Right lobe of liver (tissue), 6 donors: ENCODE measurements at regions not wholly inside any gene's neighbourhood (a gene's known extent, or its start where the extent isn't known, plus 50 kb on each side); places are given as distances from the start of the nearest gene placed in this dataset.

Experiments
- ATAC-seq, 4 donors: fragments of 200-7000 bp; cut with Tn5 transposase; one replicate each; pipeline ENCODE4 v1.9.1; 2020; ENCODE audit warnings: mild to moderate bottlenecking in 4 of 4, moderate library complexity in 4 of 4
- DNase-seq, 3 donors: peaks; one replicate each; pipeline ENCODE4 v3.0.0-alpha.2; 2020
- H3K27ac ChIP-seq, 3 donors: fragments of 200-600 bp; one replicate each; pipeline ENCODE4 v1.8.0; 2022
- H3K27me3 ChIP-seq, 2 donors: fragments of 200-600 bp; one replicate each; pipeline ENCODE4 v1.8.0; 2022
- H3K36me3 ChIP-seq, 4 donors: fragments of 200-600 bp; sonication (generic) in 1 of 4; one replicate each; pipeline versions ENCODE4 v1.5.1 to v1.8.0; 2017 to 2022; ENCODE audit warnings: control low read depth in 1 of 4
- H3K4me1 ChIP-seq, 4 donors: fragments of 200-600 bp; sonication (generic) in 1 of 4; one replicate each; pipeline versions ENCODE4 v1.5.1 to v1.8.0; 2017 to 2022; ENCODE audit warnings: control low read depth in 1 of 4
- H3K4me3 ChIP-seq, 3 donors: fragments of 200-600 bp; one replicate each; pipeline ENCODE4 v1.8.0; 2022
- H3K9me3 ChIP-seq, 4 donors: fragments of 200-600 bp; sonication (generic) in 1 of 4; one replicate each; pipeline versions ENCODE4 v1.5.1 to v1.8.0; 2017 to 2022; ENCODE audit warnings: control low read depth in 1 of 4
- POLR2A ChIP-seq: fragments of 450-650 bp; IDR thresholded peaks from one replicate; pipeline ENCODE4 v1.6.1; 2017; ENCODE audit warnings: antibody characterized with exemption, mild to moderate bottlenecking
- WGBS: methylation state at CpG from one replicate; pipeline ENCODE4 v1.1.6; 2018; ENCODE audit warnings: low coverage, low lambda C conversion rate; ENCODE audit not compliant: insufficient coverage; ENCODE audit errors: missing lambda C conversion rate; 5-methylcytosine and 5-hydroxymethylcytosine counted together
- intact Hi-C, 2 donors: fragments of 100-400 bp; cut with DNase I; formaldehyde crosslinking; loops; one replicate each; pipeline versions ENCODE4 v1.11.2 to v1.14.1; 2022
- TF ChIP-seq, protein P1 (sequence below), 4 donors: fragments of 200-600 bp in 3 of 4; fragments of 450-650 bp in 1 of 4; IDR thresholded peaks; one replicate each; pipeline versions ENCODE4 v1.5.1 to v1.8.0; 2016 to 2022; ENCODE audit warnings: antibody characterized with exemption in 4 of 4, mild to moderate bottlenecking in 2 of 4
- donor health status: DM: no; HTN: yes; CAD: no.
- donor health status: DM: no; HTN: no; CAD: no.
- donor health status: DM: no; HTN: no; CAD: no.
- donor health status: DM: no; HTN: yes; CAD: no.
- donor health status: DM: no; HTN: yes; CAD: no.

DNA sequence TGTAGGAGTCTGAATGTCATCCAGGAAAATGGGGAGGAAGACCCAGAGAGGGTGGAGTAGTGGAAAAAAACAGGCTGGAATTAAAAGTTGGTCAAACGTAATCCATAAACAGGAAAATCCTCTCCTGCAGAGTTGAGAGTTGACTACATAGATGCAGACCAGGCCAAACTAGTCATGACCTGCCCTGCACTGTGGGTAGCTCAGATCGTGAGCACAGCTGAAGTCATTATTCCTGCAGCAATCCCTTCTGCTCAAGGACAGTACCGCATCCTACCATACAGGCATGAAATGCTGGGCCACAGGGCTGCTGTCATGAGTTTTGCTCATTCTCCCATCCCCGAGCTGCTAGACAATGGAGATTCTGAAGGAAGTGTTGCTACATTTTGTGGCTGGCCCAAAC is 352.2 kb downstream of the EN1 start:
- ATAC-seq (no peak), DNase-seq (no peak)
- 63% methylated on average over 1 of the region's 4 CpGs for WGBS
- no peak overlapping the region for H3K4me3 ChIP-seq
- H3K4me1 ChIP-seq: no peaks in the 10 kb centered on the region
- no peaks in the 10 kb centered on the region for H3K9me3 ChIP-seq
- H3K27ac ChIP-seq: no peak overlapping the region
- no peak for TF ChIP-seq POLR2A
- TF ChIP-seq, protein P1, sequence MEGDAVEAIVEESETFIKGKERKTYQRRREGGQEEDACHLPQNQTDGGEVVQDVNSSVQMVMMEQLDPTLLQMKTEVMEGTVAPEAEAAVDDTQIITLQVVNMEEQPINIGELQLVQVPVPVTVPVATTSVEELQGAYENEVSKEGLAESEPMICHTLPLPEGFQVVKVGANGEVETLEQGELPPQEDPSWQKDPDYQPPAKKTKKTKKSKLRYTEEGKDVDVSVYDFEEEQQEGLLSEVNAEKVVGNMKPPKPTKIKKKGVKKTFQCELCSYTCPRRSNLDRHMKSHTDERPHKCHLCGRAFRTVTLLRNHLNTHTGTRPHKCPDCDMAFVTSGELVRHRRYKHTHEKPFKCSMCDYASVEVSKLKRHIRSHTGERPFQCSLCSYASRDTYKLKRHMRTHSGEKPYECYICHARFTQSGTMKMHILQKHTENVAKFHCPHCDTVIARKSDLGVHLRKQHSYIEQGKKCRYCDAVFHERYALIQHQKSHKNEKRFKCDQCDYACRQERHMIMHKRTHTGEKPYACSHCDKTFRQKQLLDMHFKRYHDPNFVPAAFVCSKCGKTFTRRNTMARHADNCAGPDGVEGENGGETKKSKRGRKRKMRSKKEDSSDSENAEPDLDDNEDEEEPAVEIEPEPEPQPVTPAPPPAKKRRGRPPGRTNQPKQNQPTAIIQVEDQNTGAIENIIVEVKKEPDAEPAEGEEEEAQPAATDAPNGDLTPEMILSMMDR (IDR thresholded peaks at IDR 0.05): no peak
- intact Hi-C loops: no loop called here
- H3K36me3 ChIP-seq: no peaks in the 10 kb centered on the region
- H3K27me3 ChIP-seq: no peaks in the 10 kb centered on the region

DNA sequence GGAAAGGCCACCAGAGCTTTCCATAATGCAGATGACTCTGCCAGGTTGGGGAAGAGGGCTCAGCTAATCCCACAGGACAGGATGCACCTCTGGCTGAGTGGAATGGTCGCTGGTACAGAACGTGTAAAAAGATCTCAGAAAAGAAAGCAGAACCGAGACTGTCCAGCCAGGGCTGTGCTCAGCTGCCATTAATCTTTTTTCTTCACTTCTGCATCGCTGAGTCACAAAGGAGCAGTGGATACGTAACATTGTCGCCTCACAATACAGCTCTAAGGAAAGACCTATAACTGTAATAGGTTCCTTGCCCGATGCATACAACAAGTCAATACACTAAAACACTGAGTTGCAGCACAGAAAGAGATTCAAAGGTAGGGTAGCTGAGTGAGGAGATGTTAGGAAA is 354.2 kb downstream of the EN1 start:
- intact Hi-C loops: no loop called here
- 65% methylated on average over 5 of the region's 7 CpGs for WGBS

DNA sequence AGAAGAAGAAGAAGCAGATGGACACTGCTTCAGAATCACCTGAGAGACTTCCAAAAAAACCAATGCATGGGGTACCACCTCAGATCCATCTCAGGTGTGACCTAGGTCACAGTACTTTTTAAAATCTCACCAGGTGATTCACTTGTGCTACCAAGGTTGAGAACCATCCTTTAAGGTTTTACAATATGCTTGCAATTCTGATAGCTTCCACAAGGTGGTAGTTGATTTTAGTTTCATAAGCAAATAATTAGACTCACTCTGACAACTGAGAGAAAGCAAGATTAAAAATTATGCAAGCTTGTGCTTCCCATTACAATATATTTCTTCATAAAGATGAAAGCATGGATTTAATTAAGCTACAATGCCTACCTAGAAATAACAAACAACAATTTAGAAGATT is 355.1 kb downstream of the EN1 start:
- ATAC-seq (no peak), DNase-seq (no peak)
- Histone ChIP-seq H3K4me1 (no peaks in the 10 kb centered on the region), H3K36me3 (no peaks in the 10 kb centered on the region), H3K27me3 (no peaks in the 10 kb centered on the region), H3K27ac (no peak overlapping the region), H3K4me3 (no peak overlapping the region), H3K9me3 (no peaks in the 10 kb centered on the region)
- TF ChIP-seq POLR2A: no peak
- TF ChIP-seq, protein P1 (IDR thresholded peaks at IDR 0.05): peak in 3 of 4 donors; percentile 9 to 32 (median 20)
- intact Hi-C loops: no loop called here

More for the DNA sequence above, 354.2 kb downstream of the EN1 start:
- DNase-seq (no peak), ATAC-seq (no peak)
- TF ChIP-seq POLR2A: no peak
- TF ChIP-seq, protein P1 (IDR thresholded peaks at IDR 0.05): no peak
- Histone ChIP-seq H3K4me1 (no peaks in the 10 kb centered on the region), H3K36me3 (no peaks in the 10 kb centered on the region), H3K27ac (no peak overlapping the region), H3K9me3 (no peaks in the 10 kb centered on the region), H3K27me3 (no peaks in the 10 kb centered on the region), H3K4me3 (no peak overlapping the region)

DNA sequence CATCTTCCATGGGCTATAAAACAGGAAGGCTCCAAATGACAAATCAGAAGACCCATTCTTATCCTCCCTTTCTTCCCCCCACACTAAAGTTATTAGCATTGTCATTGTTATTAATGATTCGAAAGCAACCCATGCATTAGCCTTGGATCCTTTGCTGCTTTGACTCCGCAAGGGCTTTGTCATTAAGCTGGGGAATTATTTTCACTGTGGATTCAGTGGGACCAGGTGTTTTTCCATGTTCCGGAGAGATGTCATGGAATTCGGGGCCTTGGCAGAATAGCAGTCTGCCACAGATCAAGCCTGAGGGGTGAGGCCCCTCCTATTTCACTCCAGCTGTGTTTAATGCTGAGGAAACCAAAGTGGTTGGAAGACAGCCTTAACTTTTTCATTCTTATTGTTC is 357.1 kb downstream of the EN1 start:
- DNase-seq: no peak
- Histone ChIP-seq H3K36me3 (no peaks in the 10 kb centered on the region), H3K27ac (no peak overlapping the region), H3K9me3 (no peaks in the 10 kb centered on the region), H3K4me1 (no peaks in the 10 kb centered on the region), H3K4me3 (no peak overlapping the region), H3K27me3 (no peaks in the 10 kb centered on the region)
- no peak for ATAC-seq
- intact Hi-C loops: no loop called here
- WGBS: 68% methylated on average over 4 of the region's 4 CpGs
- TF ChIP-seq, protein P1 (IDR thresholded peaks at IDR 0.05): no peak
- no peak for TF ChIP-seq POLR2A

DNA sequence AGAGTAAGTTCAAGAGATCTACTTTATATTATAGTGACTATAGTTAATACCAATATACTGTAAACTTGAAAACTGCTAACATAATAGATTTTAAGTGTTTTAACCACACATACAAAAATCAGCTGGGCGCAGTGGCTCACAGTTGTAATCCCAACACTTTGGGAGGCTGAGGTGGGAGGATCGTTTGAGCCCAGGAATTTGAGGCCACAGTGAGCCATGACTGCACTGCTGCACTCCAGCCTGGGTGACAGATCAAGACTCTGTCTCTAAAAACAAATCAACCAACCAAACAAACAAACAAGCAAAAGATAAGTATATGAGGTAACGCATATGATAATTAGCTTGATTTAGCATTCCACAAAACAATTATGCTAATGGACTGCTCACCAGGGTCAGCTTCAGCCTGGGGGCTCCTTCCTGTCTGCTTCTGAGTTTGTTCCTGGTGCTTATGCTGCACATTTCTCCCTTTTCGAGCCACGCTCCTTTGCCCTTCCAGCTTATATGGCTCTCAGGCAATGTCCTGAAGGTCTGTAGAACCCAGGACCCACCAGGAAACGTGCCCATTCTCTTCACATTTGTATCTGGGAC is 357.6 kb downstream of the EN1 start:
- no peaks in the 10 kb centered on the region for H3K9me3 ChIP-seq
- ATAC-seq (no peak), DNase-seq (no peak)
- H3K4me3 ChIP-seq: no peak overlapping the region
- no peaks in the 10 kb centered on the region for H3K27me3 ChIP-seq
- TF ChIP-seq, protein P1 (IDR thresholded peaks at IDR 0.05): no peak
- no peak for TF ChIP-seq POLR2A
- no peak overlapping the region for H3K27ac ChIP-seq
- H3K36me3 ChIP-seq: no peaks in the 10 kb centered on the region
- H3K4me1 ChIP-seq: no peaks in the 10 kb centered on the region
- 57% methylated on average over 6 of the region's 6 CpGs for WGBS
- intact Hi-C loops: no loop called here
